ENCODE measurements at regions not wholly inside any gene's neighbourhood (a gene's known extent, or its start where the extent isn't known, plus 50 kb on each side); places are given as distances from the start of the nearest gene placed in this dataset.

DNA sequence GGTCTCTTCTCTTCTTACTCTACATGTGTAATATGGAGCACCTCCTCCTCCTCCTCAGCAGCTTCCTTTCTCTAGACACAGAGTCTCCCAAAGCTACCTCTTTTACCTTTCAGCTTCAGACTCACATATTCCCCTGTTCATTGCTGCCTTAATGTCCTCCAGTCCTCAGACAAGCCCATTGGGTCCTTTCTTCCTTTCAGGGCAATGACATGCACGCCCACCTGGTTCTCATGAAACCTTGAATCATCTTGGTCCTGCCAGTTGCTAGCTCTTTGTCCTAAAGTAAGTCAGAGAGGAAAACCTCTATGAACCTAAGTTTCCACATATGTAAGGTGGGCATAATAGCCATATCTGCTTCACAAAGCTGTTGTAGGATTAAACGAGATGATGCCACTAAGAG lies 227.0 kb downstream of the RPS24 start:
- Mint-ChIP-seq H3K4me1 (ENCODE audit: unreplicated experiment) (no peaks in the 10 kb centered on the region), H3K27ac (ENCODE audit: unreplicated experiment) (no peak overlapping the region), H3K36me3 (ENCODE audit: low read depth, unreplicated experiment) (no peaks in the 10 kb centered on the region), H3K9me3 (ENCODE audit: unreplicated experiment) (no peaks in the 10 kb centered on the region), H3K4me3 (ENCODE audit: unreplicated experiment) (no peak overlapping the region), H3K27me3 (ENCODE audit: unreplicated experiment) (peaks cover 3% of the 10 kb centered on the region)
- TF ChIP-seq, protein P1, sequence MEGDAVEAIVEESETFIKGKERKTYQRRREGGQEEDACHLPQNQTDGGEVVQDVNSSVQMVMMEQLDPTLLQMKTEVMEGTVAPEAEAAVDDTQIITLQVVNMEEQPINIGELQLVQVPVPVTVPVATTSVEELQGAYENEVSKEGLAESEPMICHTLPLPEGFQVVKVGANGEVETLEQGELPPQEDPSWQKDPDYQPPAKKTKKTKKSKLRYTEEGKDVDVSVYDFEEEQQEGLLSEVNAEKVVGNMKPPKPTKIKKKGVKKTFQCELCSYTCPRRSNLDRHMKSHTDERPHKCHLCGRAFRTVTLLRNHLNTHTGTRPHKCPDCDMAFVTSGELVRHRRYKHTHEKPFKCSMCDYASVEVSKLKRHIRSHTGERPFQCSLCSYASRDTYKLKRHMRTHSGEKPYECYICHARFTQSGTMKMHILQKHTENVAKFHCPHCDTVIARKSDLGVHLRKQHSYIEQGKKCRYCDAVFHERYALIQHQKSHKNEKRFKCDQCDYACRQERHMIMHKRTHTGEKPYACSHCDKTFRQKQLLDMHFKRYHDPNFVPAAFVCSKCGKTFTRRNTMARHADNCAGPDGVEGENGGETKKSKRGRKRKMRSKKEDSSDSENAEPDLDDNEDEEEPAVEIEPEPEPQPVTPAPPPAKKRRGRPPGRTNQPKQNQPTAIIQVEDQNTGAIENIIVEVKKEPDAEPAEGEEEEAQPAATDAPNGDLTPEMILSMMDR (IDR thresholded peaks at IDR 0.05; ENCODE audit: unreplicated experiment), result no peak
- DNase-seq (ENCODE audit: low spot score), result no peak

- Mint-ChIP-seq H3K27me3 (ENCODE audit: unreplicated experiment) (peaks cover 7% of the 10 kb centered on the region), H3K27ac (ENCODE audit: unreplicated experiment) (no peak overlapping the region)
Observed at GRCh38 chr10:78261291-78261690, 227.6 kb downstream of the RPS24 start.

DNA sequence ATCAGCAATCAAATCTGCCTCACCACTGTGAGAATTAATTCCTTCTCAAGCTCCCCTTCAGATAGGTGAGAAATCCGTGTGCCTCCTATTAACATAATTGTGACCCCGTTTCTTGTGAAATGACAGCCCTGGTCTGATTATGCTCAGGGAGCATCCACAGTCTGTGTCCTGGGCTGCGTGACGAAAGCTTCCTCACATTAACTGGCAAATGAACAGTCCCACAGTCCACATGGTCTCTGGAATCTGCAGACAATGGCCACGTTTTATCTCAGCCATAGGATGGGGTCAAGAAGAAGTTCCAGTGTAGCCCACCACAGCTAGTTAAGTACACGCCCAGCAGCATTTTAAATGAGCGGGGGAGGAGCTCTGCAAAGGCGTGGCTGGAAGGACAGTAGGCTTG lies 229.2 kb downstream of the RPS24 start:
- H3K4me3 Mint-ChIP-seq (ENCODE audit: unreplicated experiment), result no peak overlapping the region
- TF ChIP-seq, protein P1 (IDR thresholded peaks at IDR 0.05; ENCODE audit: unreplicated experiment), result no peak

More at GRCh38 chr10:78261291-78261690, 227.6 kb downstream of the RPS24 start:
- H3K9me3 Mint-ChIP-seq (ENCODE audit: unreplicated experiment), result no peaks in the 10 kb centered on the region
- H3K36me3 Mint-ChIP-seq (ENCODE audit: low read depth, unreplicated experiment), result no peaks in the 10 kb centered on the region
- DNase-seq (ENCODE audit: low spot score), result no peak
- no peak overlapping the region for H3K4me3 Mint-ChIP-seq (ENCODE audit: unreplicated experiment)
- no peaks in the 10 kb centered on the region for H3K4me1 Mint-ChIP-seq (ENCODE audit: unreplicated experiment)
- TF ChIP-seq, protein P1 (IDR thresholded peaks at IDR 0.05; ENCODE audit: unreplicated experiment), result no peak

DNA sequence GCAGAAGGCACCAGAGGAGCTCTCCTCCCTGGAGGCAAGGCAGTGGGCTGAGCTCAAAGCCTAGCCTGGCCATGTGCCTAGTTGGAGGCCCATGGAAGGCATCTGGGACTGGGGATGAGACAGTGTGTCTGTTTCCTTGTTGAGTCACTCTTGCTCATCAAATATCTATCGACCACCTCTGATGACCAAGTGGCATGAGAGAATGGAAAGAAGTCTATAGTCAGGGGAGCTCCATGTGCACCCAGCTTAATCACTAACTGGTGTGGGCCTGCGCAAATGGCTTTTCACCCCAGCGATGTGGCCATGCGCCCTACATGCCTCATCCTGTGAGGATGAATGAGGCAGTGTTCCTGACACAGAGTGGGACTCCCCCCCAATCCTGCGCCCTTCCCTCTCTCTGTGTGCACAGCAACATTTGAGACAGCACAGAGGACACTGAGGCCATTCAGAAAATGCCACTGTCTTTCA lies 229.9 kb downstream of the RPS24 start:
- H3K9me3 Mint-ChIP-seq (ENCODE audit: unreplicated experiment), result peaks cover 2% of the 10 kb centered on the region
- TF ChIP-seq, protein P1 (IDR thresholded peaks at IDR 0.05; ENCODE audit: unreplicated experiment), result no peak
- no peak overlapping the region for H3K27ac Mint-ChIP-seq (ENCODE audit: unreplicated experiment)
- no peaks in the 10 kb centered on the region for H3K36me3 Mint-ChIP-seq (ENCODE audit: low read depth, unreplicated experiment)
- no peaks in the 10 kb centered on the region for H3K4me1 Mint-ChIP-seq (ENCODE audit: unreplicated experiment)
- no peak for DNase-seq (ENCODE audit: low spot score)
- H3K4me3 Mint-ChIP-seq (ENCODE audit: unreplicated experiment), result no peak overlapping the region
- peaks cover 8% of the 10 kb centered on the region for H3K27me3 Mint-ChIP-seq (ENCODE audit: unreplicated experiment)

More for the DNA sequence above, 229.2 kb downstream of the RPS24 start:
- no peak for DNase-seq (ENCODE audit: low spot score)
- H3K27ac Mint-ChIP-seq (ENCODE audit: unreplicated experiment), result no peak overlapping the region
- H3K36me3 Mint-ChIP-seq (ENCODE audit: low read depth, unreplicated experiment), result no peaks in the 10 kb centered on the region
- no peaks in the 10 kb centered on the region for H3K4me1 Mint-ChIP-seq (ENCODE audit: unreplicated experiment)
- no peaks in the 10 kb centered on the region for H3K9me3 Mint-ChIP-seq (ENCODE audit: unreplicated experiment)
- H3K27me3 Mint-ChIP-seq (ENCODE audit: unreplicated experiment), result peaks cover 8% of the 10 kb centered on the region

DNA sequence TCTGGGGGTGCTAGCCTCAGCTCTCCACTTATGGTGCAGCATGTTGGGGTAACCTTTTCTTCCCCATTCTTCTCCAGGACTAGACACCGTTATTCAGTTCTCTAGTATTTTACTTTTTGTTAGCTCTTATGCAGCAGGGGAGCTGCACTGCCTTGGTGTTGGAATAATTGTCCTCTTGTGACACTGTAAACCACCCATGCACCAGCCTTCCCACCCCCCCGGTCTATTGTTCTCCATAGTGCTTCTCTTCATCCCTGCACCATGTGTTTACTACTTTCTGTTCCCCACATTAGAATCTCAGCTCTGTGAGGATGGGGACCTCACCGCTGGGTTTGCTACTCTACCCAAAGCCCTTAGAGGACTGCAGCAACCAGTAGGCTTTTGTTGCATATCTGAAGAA lies 230.7 kb downstream of the RPS24 start:
- no peak for DNase-seq (ENCODE audit: low spot score)
- TF ChIP-seq, protein P1 (IDR thresholded peaks at IDR 0.05; ENCODE audit: unreplicated experiment), result no peak
- H3K27me3 Mint-ChIP-seq (ENCODE audit: unreplicated experiment), result peaks cover 8% of the 10 kb centered on the region
- H3K4me3 Mint-ChIP-seq (ENCODE audit: unreplicated experiment), result no peak overlapping the region
- no peaks in the 10 kb centered on the region for H3K4me1 Mint-ChIP-seq (ENCODE audit: unreplicated experiment)
- no peaks in the 10 kb centered on the region for H3K36me3 Mint-ChIP-seq (ENCODE audit: low read depth, unreplicated experiment)
- peaks cover 4% of the 10 kb centered on the region for H3K9me3 Mint-ChIP-seq (ENCODE audit: unreplicated experiment)
- no peak overlapping the region for H3K27ac Mint-ChIP-seq (ENCODE audit: unreplicated experiment)
